HEK293 (cell line): ENCODE measurements at regions not wholly inside any gene's neighbourhood (a gene's known extent, or its start where the extent isn't known, plus 50 kb on each side); places are given as distances from the start of the nearest gene placed in this dataset.

Experiments used
- CTCF ChIA-PET: fragments of 350-600 bp; formaldehyde crosslinking; extraction: SDS; loops from one replicate; lab custom pipeline; 2021; ENCODE audit warnings: antibody characterized with exemption; lab: Yijun Ruan, JAX
- POLR2A ChIA-PET: fragments of 300-600 bp; formaldehyde crosslinking; extraction: SDS; loops from one replicate; lab custom pipeline; 2020; ENCODE audit warnings: antibody characterized with exemption, inconsistent platforms; lab: Yijun Ruan, JAX
- H3K27ac ChIP-seq: fragments of 200-500 bp; sonication (Bioruptor generic); 2 replicates; pipeline ENCODE4 v1.5.1; 2014; ENCODE audit warnings: low read depth, low read length, control low read depth, inconsistent platforms; ENCODE audit errors: extremely low read depth
- H3K36me3 ChIP-seq, 2 experiments: fragments of 200-500 bp in 1 of 2; sonication (Bioruptor generic) in 1 of 2; 1 replicate in 1 of 2; 2 replicates in 1 of 2; pipeline ENCODE4 v1.5.1; 2014 to 2017; ENCODE audit warnings: inconsistent platforms in 2 of 2, low read length in 2 of 2; ENCODE audit not compliant: control insufficient read depth in 2 of 2, insufficient read depth in 1 of 2
- H3K4me1 ChIP-seq: fragments of 200-500 bp; sonication (Bioruptor generic); 2 replicates; pipeline ENCODE4 v1.5.1; 2014; ENCODE audit warnings: mild to moderate bottlenecking, low read length, inconsistent platforms; ENCODE audit not compliant: control insufficient read depth, insufficient read depth
- H3K4me3 ChIP-seq: 2 replicates; pipeline ENCODE4 v1.5.1; 2011; ENCODE audit warnings: low read depth, mild to moderate bottlenecking, control low read depth, low read length, moderate library complexity
- H3K9me3 ChIP-seq: fragments of 200-500 bp; sonication (Bioruptor generic); 2 replicates; pipeline ENCODE4 v1.5.1; 2014; ENCODE audit warnings: low read depth, low read length, inconsistent platforms; ENCODE audit not compliant: control insufficient read depth, insufficient read depth
- HIC1 ChIP-seq: fragments of 450-650 bp; formaldehyde crosslinking; IDR thresholded peaks from 2 replicates; pipeline ENCODE4 v1.5.1; 2016; ENCODE audit warnings: missing biosample characterization, missing genetic modification characterization
- PRDM4 ChIP-seq: fragments of 450-650 bp; formaldehyde crosslinking; IDR thresholded peaks from 2 replicates; pipeline ENCODE4 v1.5.1; 2017; ENCODE audit warnings: missing biosample characterization, missing genetic modification characterization
- ZEB2 ChIP-seq: fragments of 450-650 bp; formaldehyde crosslinking; IDR thresholded peaks from 2 replicates; pipeline ENCODE4 v1.5.1; 2016; ENCODE audit warnings: missing biosample characterization, missing genetic modification characterization
- ZNF121 ChIP-seq: fragments of 450-650 bp; formaldehyde crosslinking; IDR thresholded peaks from 2 replicates; pipeline ENCODE4 v1.5.1; 2016; ENCODE audit warnings: missing biosample characterization, missing genetic modification characterization
- ZNF155 ChIP-seq: fragments of 450-650 bp; formaldehyde crosslinking; IDR thresholded peaks from 2 replicates; pipeline ENCODE4 v1.5.1; 2016; ENCODE audit warnings: missing biosample characterization, missing genetic modification characterization
- ZNF19 ChIP-seq: fragments of 450-650 bp; formaldehyde crosslinking; IDR thresholded peaks from 2 replicates; pipeline ENCODE4; 2016; ENCODE audit warnings: missing biosample characterization, missing genetic modification characterization, low read depth
- ZNF529 ChIP-seq: fragments of 450-650 bp; formaldehyde crosslinking; IDR thresholded peaks from 2 replicates; pipeline ENCODE4 v1.5.1; 2017; ENCODE audit warnings: missing genetic modification characterization, missing biosample characterization; ENCODE audit not compliant: insufficient replicate concordance
- ZNF645 ChIP-seq: fragments of 450-650 bp; formaldehyde crosslinking; IDR thresholded peaks from 2 replicates; pipeline ENCODE4; 2016; ENCODE audit warnings: missing biosample characterization, missing genetic modification characterization
- ZNF664 ChIP-seq: fragments of 450-650 bp; formaldehyde crosslinking; IDR thresholded peaks from 2 replicates; pipeline ENCODE4 v1.5.1; 2016; ENCODE audit warnings: missing biosample characterization, missing genetic modification characterization
- ZNF776 ChIP-seq: fragments of 450-650 bp; formaldehyde crosslinking; IDR thresholded peaks from 2 replicates; pipeline ENCODE4 v1.5.0; 2017; ENCODE audit warnings: missing biosample characterization, missing genetic modification characterization, borderline replicate concordance
- ZNF830 ChIP-seq: fragments of 450-650 bp; IDR thresholded peaks from 2 replicates; pipeline ENCODE4 v1.5.0; 2018; ENCODE audit warnings: missing biosample characterization, missing genetic modification characterization, low read depth, mild to moderate bottlenecking, moderate library complexity
- ZSCAN16 ChIP-seq: fragments of 450-650 bp; formaldehyde crosslinking; IDR thresholded peaks from 2 replicates; pipeline ENCODE4 v1.5.1; 2016; ENCODE audit warnings: missing biosample characterization, missing genetic modification characterization
- ZSCAN30 ChIP-seq: fragments of 450-650 bp; IDR thresholded peaks from 2 replicates; pipeline ENCODE4 v1.5.1; 2018; ENCODE audit warnings: missing biosample characterization, mild to moderate bottlenecking, missing genetic modification characterization, moderate library complexity
- TF ChIP-seq, protein P1 (sequence below): fragments of 450-650 bp; formaldehyde crosslinking; IDR thresholded peaks from 2 replicates; pipeline ENCODE4 v1.5.1; 2016; ENCODE audit warnings: missing biosample characterization, missing genetic modification characterization, borderline replicate concordance
- TF ChIP-seq, protein P2 (sequence below): fragments of 450-650 bp; formaldehyde crosslinking; IDR thresholded peaks from 2 replicates; pipeline ENCODE4 v1.5.1; 2016; ENCODE audit warnings: missing biosample characterization, missing genetic modification characterization

GRCh38 chr16:25370541-25370940 lies 112.9 kb upstream of the ZKSCAN2 start:
- TF ChIP-seq, protein P1, sequence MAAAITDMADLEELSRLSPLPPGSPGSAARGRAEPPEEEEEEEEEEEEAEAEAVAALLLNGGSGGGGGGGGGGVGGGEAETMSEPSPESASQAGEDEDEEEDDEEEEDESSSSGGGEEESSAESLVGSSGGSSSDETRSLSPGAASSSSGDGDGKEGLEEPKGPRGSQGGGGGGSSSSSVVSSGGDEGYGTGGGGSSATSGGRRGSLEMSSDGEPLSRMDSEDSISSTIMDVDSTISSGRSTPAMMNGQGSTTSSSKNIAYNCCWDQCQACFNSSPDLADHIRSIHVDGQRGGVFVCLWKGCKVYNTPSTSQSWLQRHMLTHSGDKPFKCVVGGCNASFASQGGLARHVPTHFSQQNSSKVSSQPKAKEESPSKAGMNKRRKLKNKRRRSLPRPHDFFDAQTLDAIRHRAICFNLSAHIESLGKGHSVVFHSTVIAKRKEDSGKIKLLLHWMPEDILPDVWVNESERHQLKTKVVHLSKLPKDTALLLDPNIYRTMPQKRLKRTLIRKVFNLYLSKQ = no peak
- TF ChIP-seq, protein P2, sequence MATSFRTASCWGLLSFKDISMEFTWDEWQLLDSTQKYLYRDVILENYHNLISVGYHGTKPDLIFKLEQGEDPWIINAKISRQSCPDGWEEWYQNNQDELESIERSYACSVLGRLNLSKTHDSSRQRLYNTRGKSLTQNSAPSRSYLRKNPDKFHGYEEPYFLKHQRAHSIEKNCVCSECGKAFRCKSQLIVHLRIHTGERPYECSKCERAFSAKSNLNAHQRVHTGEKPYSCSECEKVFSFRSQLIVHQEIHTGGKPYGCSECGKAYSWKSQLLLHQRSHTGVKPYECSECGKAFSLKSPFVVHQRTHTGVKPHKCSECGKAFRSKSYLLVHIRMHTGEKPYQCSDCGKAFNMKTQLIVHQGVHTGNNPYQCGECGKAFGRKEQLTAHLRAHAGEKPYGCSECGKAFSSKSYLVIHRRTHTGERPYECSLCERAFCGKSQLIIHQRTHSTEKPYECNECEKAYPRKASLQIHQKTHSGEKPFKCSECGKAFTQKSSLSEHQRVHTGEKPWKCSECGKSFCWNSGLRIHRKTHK (tag by site-specific recombination) = no peak
- ChIA-PET POLR2A (no interaction called here), CTCF (no interaction called here)
- H3K4me3 ChIP-seq = no peak overlapping the region
- no peaks in the 10 kb centered on the region for H3K9me3 ChIP-seq
- H3K27ac ChIP-seq = no peak overlapping the region
- no peaks in the 10 kb centered on the region for H3K4me1 ChIP-seq
- no peaks in the 10 kb centered on the region for H3K36me3 ChIP-seq

DNA sequence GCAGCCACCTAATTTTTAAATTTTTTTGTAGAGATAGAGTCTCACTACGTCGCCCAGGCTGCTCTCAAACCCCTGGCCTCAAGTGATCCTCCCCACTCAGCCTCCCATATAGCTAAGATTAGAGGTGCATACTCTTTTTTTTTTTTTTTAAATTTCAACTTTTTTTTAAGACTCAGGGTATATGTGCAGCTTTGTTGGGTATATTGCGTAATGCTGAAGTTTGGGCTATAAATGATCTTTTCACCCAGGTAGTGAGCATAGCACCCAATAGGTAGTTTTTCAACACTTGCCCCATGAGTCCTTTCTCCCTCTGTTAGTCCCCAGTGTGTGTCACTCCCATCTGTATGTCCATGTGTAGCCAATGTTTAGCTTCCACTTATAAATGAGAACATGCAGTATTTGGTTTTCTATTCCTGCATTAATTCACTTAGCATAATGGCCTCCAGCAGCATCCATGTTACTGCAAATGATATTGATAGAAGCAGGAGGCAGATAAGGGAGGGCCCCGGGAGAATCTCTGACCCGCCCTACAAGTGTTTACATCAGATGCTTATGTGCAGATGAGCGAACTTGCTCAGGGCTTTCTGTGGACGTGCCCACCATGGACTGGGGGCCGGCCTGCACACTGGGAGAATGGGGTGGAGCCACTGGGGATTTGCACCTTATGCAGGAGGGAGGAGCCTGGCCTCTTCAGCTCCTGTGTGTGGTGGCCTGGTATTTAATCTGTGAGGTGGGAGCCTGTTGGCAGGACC lies 110.3 kb upstream of the ZKSCAN2 start:
- TF ChIP-seq HIC1 (tag by site-specific recombination) = no peak
- TF ChIP-seq ZSCAN16 (tag by site-specific recombination) = no peak
- no peak for TF ChIP-seq ZNF155 (tag by site-specific recombination)
- TF ChIP-seq ZNF121 (tag by site-specific recombination) = no peak
- TF ChIP-seq ZNF529 (tag by site-specific recombination) = no peak
- TF ChIP-seq ZNF830 (tag by site-specific recombination) = no peak
- TF ChIP-seq ZSCAN30 (tag by site-specific recombination) = no peak
- no peak for TF ChIP-seq ZNF19 (tag by site-specific recombination)
- no peak for TF ChIP-seq PRDM4 (tag by site-specific recombination)
- no peak for TF ChIP-seq ZEB2
- no peak for TF ChIP-seq ZNF776 (tag by site-specific recombination)
- no peak for TF ChIP-seq ZNF664 (tag by site-specific recombination)
- TF ChIP-seq, protein P1 = no peak
- TF ChIP-seq ZNF645 = no peak
- H3K4me1 ChIP-seq = no peaks in the 10 kb centered on the region
- H3K36me3 ChIP-seq = no peaks in the 10 kb centered on the region
- POLR2A ChIA-PET = no interaction called here
- no peak overlapping the region for H3K4me3 ChIP-seq
- no peaks in the 10 kb centered on the region for H3K9me3 ChIP-seq
- H3K27ac ChIP-seq = no peak overlapping the region
- CTCF ChIA-PET = interaction anchor here (0.7 kb wide), 1 partner anchor 230 kb away, joined by 3 read pairs; no protein-coding TSS in a partner anchor
